Prostate gland (tissue), 2 donors: ENCODE measurements at regions not wholly inside any gene's neighbourhood (a gene's known extent, or its start where the extent isn't known, plus 50 kb on each side); places are given as distances from the start of the nearest gene placed in this dataset.

ENCODE experiments used
- CTCF ChIP-seq, 4 experiments: fragments of 200-600 bp in 2 of 4; fragments of 450-650 bp in 2 of 4; sonication (generic) in 2 of 4; IDR thresholded peaks; 1 replicate in 3 of 4; 2 replicates in 1 of 4; pipeline ENCODE4 v1.5.1; 2016 to 2019; ENCODE audit warnings: antibody characterized with exemption in 4 of 4, mild to moderate bottlenecking in 2 of 4, moderate library complexity in 2 of 4
- POLR2A ChIP-seq: fragments of 450-650 bp; IDR thresholded peaks from one replicate; pipeline ENCODE4 v1.6.1; 2016; ENCODE audit warnings: antibody characterized with exemption, mild to moderate bottlenecking
- POLR2AphosphoS5 ChIP-seq: sonication (generic); formaldehyde crosslinking; IDR thresholded peaks from one replicate; pipeline ENCODE4 v1.6.1; 2017; ENCODE audit warnings: antibody characterized with exemption

- TF ChIP-seq CTCF (IDR thresholded peaks at IDR 0.05) (no peak), POLR2AphosphoS5 (no peak), POLR2A (no peak)
Observed at GRCh38 chr21:43312011-43312410, 114.9 kb downstream of the SIK1 start.
